ENCODE measurements at regions not wholly inside any gene's neighbourhood (a gene's known extent, or its start where the extent isn't known, plus 50 kb on each side); places are given as distances from the start of the nearest gene placed in this dataset.
"Not testable (repeated sequence)": the region's sequence is repeated elsewhere in the genome, so short reads cannot be mapped to it uniquely, and the experiment has no call there.

- not testable (repeated sequence) for FAIRE-seq; DNase-seq (ENCODE audit: insufficient read length, low spot score)
These were observed 236.9 kb downstream of the SPATA31A6 start for GRCh38 chr9:42420324-42420723.

GRCh38 chr9:42421630-42422029 is 238.2 kb downstream of the SPATA31A6 start:
- not testable (repeated sequence) for FAIRE-seq; DNase-seq (ENCODE audit: insufficient read length, low spot score)

- FAIRE-seq; DNase-seq (ENCODE audit: insufficient read length, low spot score): not testable (repeated sequence)
These were observed 247.5 kb downstream of the SPATA31A6 start for GRCh38 chr9:42430674-42431615.

- not testable (repeated sequence) for FAIRE-seq; DNase-seq (ENCODE audit: insufficient read length, low spot score)
These were observed 248.2 kb downstream of the SPATA31A6 start for GRCh38 chr9:42431616-42432010.

GRCh38 chr9:42434844-42435714 is 251.6 kb downstream of the SPATA31A6 start:
- FAIRE-seq; DNase-seq (ENCODE audit: insufficient read length, low spot score): not testable (repeated sequence)

- not testable (repeated sequence) for FAIRE-seq; DNase-seq (ENCODE audit: insufficient read length, low spot score)
These were observed 252.4 kb downstream of the SPATA31A6 start for GRCh38 chr9:42435715-42436342.

- not testable (repeated sequence) for FAIRE-seq; DNase-seq (ENCODE audit: insufficient read length, low spot score)
These were observed 253.7 kb downstream of the SPATA31A6 start for GRCh38 chr9:42437057-42437759.

- FAIRE-seq; DNase-seq (ENCODE audit: insufficient read length, low spot score): not testable (repeated sequence)
These were observed 259.2 kb downstream of the SPATA31A6 start for GRCh38 chr9:42442680-42443079.

GRCh38 chr9:42443414-42443813 is 260.0 kb downstream of the SPATA31A6 start:
- not testable (repeated sequence) for DNase-seq (ENCODE audit: insufficient read length, low spot score)

GRCh38 chr9:42461436-42461835 is 278.0 kb downstream of the SPATA31A6 start:
- DNase-seq (ENCODE audit: insufficient read length, low spot score); FAIRE-seq: not testable (repeated sequence)

More at GRCh38 chr9:42443414-42443813, 260.0 kb downstream of the SPATA31A6 start:
- FAIRE-seq = not testable (repeated sequence)

GRCh38 chr9:42461863-42462262 is 278.4 kb downstream of the SPATA31A6 start:
- not testable (repeated sequence) for FAIRE-seq; DNase-seq (ENCODE audit: insufficient read length, low spot score)

GRCh38 chr9:42463981-42464380 is 280.5 kb downstream of the SPATA31A6 start:
- not testable (repeated sequence) for FAIRE-seq; DNase-seq (ENCODE audit: insufficient read length, low spot score)

GRCh38 chr9:42470577-42470976 is 287.1 kb downstream of the SPATA31A6 start:
- not testable (repeated sequence) for FAIRE-seq

GRCh38 chr9:42490989-42491388 is 307.5 kb downstream of the SPATA31A6 start:
- DNase-seq (ENCODE audit: insufficient read length, low spot score); FAIRE-seq: not testable (repeated sequence)

More at GRCh38 chr9:42470577-42470976, 287.1 kb downstream of the SPATA31A6 start:
- peak; percentile 2 for DNase-seq (ENCODE audit: insufficient read length, low spot score)

GRCh38 chr9:42502620-42503264 is 319.3 kb downstream of the SPATA31A6 start:
- FAIRE-seq = not testable (repeated sequence)

GRCh38 chr9:42508111-42508510 is 324.7 kb downstream of the SPATA31A6 start:
- not testable (repeated sequence) for FAIRE-seq; DNase-seq (ENCODE audit: insufficient read length, low spot score)

More at GRCh38 chr9:42502620-42503264, 319.3 kb downstream of the SPATA31A6 start:
- DNase-seq (ENCODE audit: insufficient read length, low spot score) = not testable (repeated sequence)

GRCh38 chr9:42513535-42513934 is 330.1 kb downstream of the SPATA31A6 start:
- not testable (repeated sequence) for FAIRE-seq; DNase-seq (ENCODE audit: insufficient read length, low spot score)

GRCh38 chr9:42534325-42534983 is 351.0 kb downstream of the SPATA31A6 start:
- DNase-seq (ENCODE audit: insufficient read length, low spot score); FAIRE-seq: not testable (repeated sequence)

Data from GM19239 (cell line).